ENCODE measurements at regions not wholly inside any gene's neighbourhood (a gene's known extent, or its start where the extent isn't known, plus 50 kb on each side); places are given as distances from the start of the nearest gene placed in this dataset.

GRCh38 chr15:39302936-39303335 lies 277.9 kb upstream of the THBS1 start:
- H3K36me3 ChIP-seq (ENCODE audit: insufficient read depth, low read length), result no peaks in the 10 kb centered on the region
- H3K4me1 ChIP-seq (ENCODE audit: control insufficient read depth, insufficient read depth, low read length, unreplicated experiment), result peaks cover 25% of the 10 kb centered on the region
- H3K79me2 ChIP-seq (ENCODE audit: control insufficient read depth, insufficient read depth, low read length, unreplicated experiment), result no peaks in the 10 kb centered on the region
- no peaks in the 10 kb centered on the region for H3K27me3 ChIP-seq (ENCODE audit: insufficient read depth, low read length)
- no peak overlapping the region for H3K27ac ChIP-seq (ENCODE audit: low read depth, low read length)
- H2AFZ ChIP-seq (ENCODE audit: low read length, unreplicated experiment), result no peak overlapping the region
- H3K4me3 ChIP-seq (ENCODE audit: low read depth, low read length), result no peak overlapping the region

- H3K4me3 ChIP-seq (ENCODE audit: low read depth, low read length), result no peak overlapping the region
- H2AFZ ChIP-seq (ENCODE audit: low read length, unreplicated experiment), result no peak overlapping the region
- H3K4me1 ChIP-seq (ENCODE audit: control insufficient read depth, insufficient read depth, low read length, unreplicated experiment), result peaks cover 25% of the 10 kb centered on the region
- no peaks in the 10 kb centered on the region for H3K36me3 ChIP-seq (ENCODE audit: insufficient read depth, low read length)
- no peaks in the 10 kb centered on the region for H3K79me2 ChIP-seq (ENCODE audit: control insufficient read depth, insufficient read depth, low read length, unreplicated experiment)
- no peak overlapping the region for H3K27ac ChIP-seq (ENCODE audit: low read depth, low read length)
- no peaks in the 10 kb centered on the region for H3K27me3 ChIP-seq (ENCODE audit: insufficient read depth, low read length)
Observed at GRCh38 chr15:39304201-39304841, 276.6 kb upstream of the THBS1 start.

GRCh38 chr15:39304931-39305728 lies 275.7 kb upstream of the THBS1 start:
- H2AFZ ChIP-seq (ENCODE audit: low read length, unreplicated experiment), result no peak overlapping the region
- no peaks in the 10 kb centered on the region for H3K27me3 ChIP-seq (ENCODE audit: insufficient read depth, low read length)
- H3K4me1 ChIP-seq (ENCODE audit: control insufficient read depth, insufficient read depth, low read length, unreplicated experiment), result peaks cover 18% of the 10 kb centered on the region
- H3K36me3 ChIP-seq (ENCODE audit: insufficient read depth, low read length), result no peaks in the 10 kb centered on the region
- no peak overlapping the region for H3K4me3 ChIP-seq (ENCODE audit: low read depth, low read length)
- H3K79me2 ChIP-seq (ENCODE audit: control insufficient read depth, insufficient read depth, low read length, unreplicated experiment), result no peaks in the 10 kb centered on the region
- H3K27ac ChIP-seq (ENCODE audit: low read depth, low read length), result no peak overlapping the region

- no peaks in the 10 kb centered on the region for H3K79me2 ChIP-seq (ENCODE audit: control insufficient read depth, insufficient read depth, low read length, unreplicated experiment)
- no peaks in the 10 kb centered on the region for H3K36me3 ChIP-seq (ENCODE audit: insufficient read depth, low read length)
- H3K4me1 ChIP-seq (ENCODE audit: control insufficient read depth, insufficient read depth, low read length, unreplicated experiment), result peaks cover 7% of the 10 kb centered on the region
- no peak overlapping the region for H3K27ac ChIP-seq (ENCODE audit: low read depth, low read length)
- no peaks in the 10 kb centered on the region for H3K27me3 ChIP-seq (ENCODE audit: insufficient read depth, low read length)
- no peak overlapping the region for H2AFZ ChIP-seq (ENCODE audit: low read length, unreplicated experiment)
- no peak overlapping the region for H3K4me3 ChIP-seq (ENCODE audit: low read depth, low read length)
Observed at GRCh38 chr15:39310633-39311032, 270.2 kb upstream of the THBS1 start.

GRCh38 chr15:39312984-39313383 lies 267.9 kb upstream of the THBS1 start:
- H3K79me2 ChIP-seq (ENCODE audit: control insufficient read depth, insufficient read depth, low read length, unreplicated experiment), result no peaks in the 10 kb centered on the region
- H3K36me3 ChIP-seq (ENCODE audit: insufficient read depth, low read length), result no peaks in the 10 kb centered on the region
- H3K27me3 ChIP-seq (ENCODE audit: insufficient read depth, low read length), result no peaks in the 10 kb centered on the region
- H3K27ac ChIP-seq (ENCODE audit: low read depth, low read length), result no peak overlapping the region
- H3K4me1 ChIP-seq (ENCODE audit: control insufficient read depth, insufficient read depth, low read length, unreplicated experiment), result peaks cover 7% of the 10 kb centered on the region
- H2AFZ ChIP-seq (ENCODE audit: low read length, unreplicated experiment), result no peak overlapping the region
- H3K4me3 ChIP-seq (ENCODE audit: low read depth, low read length), result no peak overlapping the region

- H3K36me3 ChIP-seq (ENCODE audit: insufficient read depth, low read length), result no peaks in the 10 kb centered on the region
- H2AFZ ChIP-seq (ENCODE audit: low read length, unreplicated experiment), result no peak overlapping the region
- peaks cover 7% of the 10 kb centered on the region for H3K4me1 ChIP-seq (ENCODE audit: control insufficient read depth, insufficient read depth, low read length, unreplicated experiment)
- H3K79me2 ChIP-seq (ENCODE audit: control insufficient read depth, insufficient read depth, low read length, unreplicated experiment), result no peaks in the 10 kb centered on the region
- H3K27me3 ChIP-seq (ENCODE audit: insufficient read depth, low read length), result no peaks in the 10 kb centered on the region
- H3K4me3 ChIP-seq (ENCODE audit: low read depth, low read length), result no peak overlapping the region
- no peak overlapping the region for H3K27ac ChIP-seq (ENCODE audit: low read depth, low read length)
Observed at GRCh38 chr15:39313467-39313866, 267.4 kb upstream of the THBS1 start.

- H3K4me3 ChIP-seq (ENCODE audit: low read depth, low read length), result no peak overlapping the region
Observed at GRCh38 chr15:39313881-39314280, 267.0 kb upstream of the THBS1 start.

GRCh38 chr15:39315206-39315850 lies 265.6 kb upstream of the THBS1 start:
- no peak overlapping the region for H3K4me3 ChIP-seq (ENCODE audit: low read depth, low read length)
- H2AFZ ChIP-seq (ENCODE audit: low read length, unreplicated experiment), result no peak overlapping the region
- H3K27ac ChIP-seq (ENCODE audit: low read depth, low read length), result no peak overlapping the region
- H3K79me2 ChIP-seq (ENCODE audit: control insufficient read depth, insufficient read depth, low read length, unreplicated experiment), result no peaks in the 10 kb centered on the region
- H3K36me3 ChIP-seq (ENCODE audit: insufficient read depth, low read length), result no peaks in the 10 kb centered on the region
- peaks cover 5% of the 10 kb centered on the region for H3K4me1 ChIP-seq (ENCODE audit: control insufficient read depth, insufficient read depth, low read length, unreplicated experiment)
- H3K27me3 ChIP-seq (ENCODE audit: insufficient read depth, low read length), result no peaks in the 10 kb centered on the region

More at GRCh38 chr15:39313881-39314280, 267.0 kb upstream of the THBS1 start:
- Histone ChIP-seq H3K27me3 (ENCODE audit: insufficient read depth, low read length) (no peaks in the 10 kb centered on the region), H3K4me1 (ENCODE audit: control insufficient read depth, insufficient read depth, low read length, unreplicated experiment) (peaks cover 7% of the 10 kb centered on the region), H3K36me3 (ENCODE audit: insufficient read depth, low read length) (no peaks in the 10 kb centered on the region), H2AFZ (ENCODE audit: low read length, unreplicated experiment) (no peak overlapping the region), H3K27ac (ENCODE audit: low read depth, low read length) (no peak overlapping the region), H3K79me2 (ENCODE audit: control insufficient read depth, insufficient read depth, low read length, unreplicated experiment) (no peaks in the 10 kb centered on the region)

- H3K4me3 ChIP-seq (ENCODE audit: low read depth, low read length), result no peak overlapping the region
- H3K27me3 ChIP-seq (ENCODE audit: insufficient read depth, low read length), result no peaks in the 10 kb centered on the region
- no peaks in the 10 kb centered on the region for H3K4me1 ChIP-seq (ENCODE audit: control insufficient read depth, insufficient read depth, low read length, unreplicated experiment)
- H3K27ac ChIP-seq (ENCODE audit: low read depth, low read length), result no peak overlapping the region
- H3K36me3 ChIP-seq (ENCODE audit: insufficient read depth, low read length), result no peaks in the 10 kb centered on the region
- H2AFZ ChIP-seq (ENCODE audit: low read length, unreplicated experiment), result no peak overlapping the region
- no peaks in the 10 kb centered on the region for H3K79me2 ChIP-seq (ENCODE audit: control insufficient read depth, insufficient read depth, low read length, unreplicated experiment)
Observed at GRCh38 chr15:39317225-39317624, 263.7 kb upstream of the THBS1 start.

GRCh38 chr15:39318231-39318630 lies 262.6 kb upstream of the THBS1 start:
- H3K27me3 ChIP-seq (ENCODE audit: insufficient read depth, low read length), result no peaks in the 10 kb centered on the region
- H3K4me3 ChIP-seq (ENCODE audit: low read depth, low read length), result no peak overlapping the region
- no peaks in the 10 kb centered on the region for H3K4me1 ChIP-seq (ENCODE audit: control insufficient read depth, insufficient read depth, low read length, unreplicated experiment)
- H3K27ac ChIP-seq (ENCODE audit: low read depth, low read length), result no peak overlapping the region
- H3K36me3 ChIP-seq (ENCODE audit: insufficient read depth, low read length), result no peaks in the 10 kb centered on the region
- no peaks in the 10 kb centered on the region for H3K79me2 ChIP-seq (ENCODE audit: control insufficient read depth, insufficient read depth, low read length, unreplicated experiment)
- no peak overlapping the region for H2AFZ ChIP-seq (ENCODE audit: low read length, unreplicated experiment)

Data from ACC112 (cell line).